ENCODE measurements at regions not wholly inside any gene's neighbourhood (a gene's known extent, or its start where the extent isn't known, plus 50 kb on each side); places are given as distances from the start of the nearest gene placed in this dataset.

GRCh38 chr3:34276342-34276741 lies 477.9 kb downstream of the PDCD6IP start:
- no peaks in the 10 kb centered on the region for H3K27me3 Mint-ChIP-seq (ENCODE audit: insufficient read depth)
- no peak for DNase-seq
- peaks cover 50% of the 10 kb centered on the region for H3K9me3 Mint-ChIP-seq
- no peak overlapping the region for H3K4me3 Mint-ChIP-seq
- no peaks in the 10 kb centered on the region for H3K4me1 Mint-ChIP-seq (ENCODE audit: low read depth)
- H3K36me3 Mint-ChIP-seq (ENCODE audit: low read depth) = peaks cover 4% of the 10 kb centered on the region; the same call in 1 of the 2 replicates
- H3K27ac Mint-ChIP-seq = no peak overlapping the region
- TF ChIP-seq CTCF (IDR thresholded peaks at IDR 0.05) = no peak

DNA sequence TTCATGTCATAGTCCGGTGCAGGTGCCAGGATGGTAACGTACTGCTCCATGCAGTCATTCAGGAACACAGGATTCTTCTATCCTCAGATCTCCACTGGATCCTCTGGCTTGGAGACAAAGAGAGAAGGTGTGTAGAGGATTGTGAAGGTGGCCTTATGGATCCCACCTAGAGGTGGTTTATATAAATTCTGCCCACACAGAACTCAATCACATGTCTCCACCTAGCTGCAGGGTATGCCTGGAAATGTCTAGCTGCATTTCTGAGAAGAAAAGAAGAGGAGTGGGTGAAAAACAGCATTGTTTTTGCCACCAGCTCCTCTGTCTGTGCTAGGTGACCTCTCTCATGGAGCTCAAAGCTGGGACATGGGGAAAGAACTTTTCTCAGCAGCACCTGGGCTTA lies 478.7 kb downstream of the PDCD6IP start:
- Mint-ChIP-seq H3K4me1 (ENCODE audit: low read depth) (no peaks in the 10 kb centered on the region), H3K4me3 (no peak overlapping the region), H3K27me3 (ENCODE audit: insufficient read depth) (no peaks in the 10 kb centered on the region), H3K9me3 (peaks cover 45% of the 10 kb centered on the region), H3K36me3 (ENCODE audit: low read depth) (peaks cover 4% of the 10 kb centered on the region; the same call in 1 of the 2 replicates), H3K27ac (no peak overlapping the region)
- no peak for DNase-seq
- TF ChIP-seq CTCF (IDR thresholded peaks at IDR 0.05) = no peak

- no peaks in the 10 kb centered on the region for H3K4me1 Mint-ChIP-seq (ENCODE audit: low read depth)
- TF ChIP-seq CTCF (IDR thresholded peaks at IDR 0.05) = no peak
- DNase-seq = no peak
- no peaks in the 10 kb centered on the region for H3K27me3 Mint-ChIP-seq (ENCODE audit: insufficient read depth)
- H3K36me3 Mint-ChIP-seq (ENCODE audit: low read depth) = peaks cover 4% of the 10 kb centered on the region; the same call in 1 of the 2 replicates
- H3K27ac Mint-ChIP-seq = no peak overlapping the region
- H3K9me3 Mint-ChIP-seq = peaks cover 43% of the 10 kb centered on the region
- no peak overlapping the region for H3K4me3 Mint-ChIP-seq
Observed at GRCh38 chr3:34279901-34280300, 481.5 kb downstream of the PDCD6IP start.

DNA sequence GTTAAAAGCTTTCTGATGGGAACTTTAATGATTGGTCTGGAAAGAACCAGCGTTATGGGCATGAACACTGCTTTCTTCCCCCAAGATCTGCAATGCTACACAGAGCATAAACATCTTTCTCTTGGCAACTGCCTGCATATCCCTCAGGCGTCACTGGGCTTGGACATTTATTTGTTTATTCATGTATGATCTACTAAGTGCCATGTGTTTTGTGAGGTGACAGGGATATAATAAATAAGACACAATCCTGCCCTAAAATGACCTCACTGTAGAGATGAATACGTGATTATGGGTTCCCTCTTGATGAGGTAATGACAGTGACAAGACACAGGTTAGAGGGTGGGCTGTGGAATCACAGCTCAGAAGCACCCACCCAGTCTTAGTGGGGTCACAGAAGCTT lies 485.3 kb downstream of the PDCD6IP start:
- no peak for TF ChIP-seq CTCF (IDR thresholded peaks at IDR 0.05)
- Mint-ChIP-seq H3K27ac (no peak overlapping the region), H3K4me3 (no peak overlapping the region), H3K27me3 (ENCODE audit: insufficient read depth) (no peaks in the 10 kb centered on the region; the same call in 1 of the 2 replicates), H3K36me3 (ENCODE audit: low read depth) (peaks cover 4% of the 10 kb centered on the region; the same call in 1 of the 2 replicates), H3K9me3 (peaks cover 53% of the 10 kb centered on the region), H3K4me1 (ENCODE audit: low read depth) (no peaks in the 10 kb centered on the region)
- no peak for DNase-seq

GRCh38 chr3:34284959-34285826 lies 486.8 kb downstream of the PDCD6IP start:
- H3K4me1 Mint-ChIP-seq (ENCODE audit: low read depth) = no peaks in the 10 kb centered on the region
- no peaks in the 10 kb centered on the region; the same call in 1 of the 2 replicates for H3K36me3 Mint-ChIP-seq (ENCODE audit: low read depth)
- DNase-seq = no peak
- H3K27me3 Mint-ChIP-seq (ENCODE audit: insufficient read depth) = no peaks in the 10 kb centered on the region; the same call in 1 of the 2 replicates
- no peak overlapping the region for H3K27ac Mint-ChIP-seq
- H3K9me3 Mint-ChIP-seq = peaks cover 61% of the 10 kb centered on the region
- no peak overlapping the region for H3K4me3 Mint-ChIP-seq
- no peak for TF ChIP-seq CTCF (IDR thresholded peaks at IDR 0.05)
